HCT116 (cell line): ENCODE measurements at regions not wholly inside any gene's neighbourhood (a gene's known extent, or its start where the extent isn't known, plus 50 kb on each side); places are given as distances from the start of the nearest gene placed in this dataset.

Experiments used
- ATAC-seq: fragments of 200-7000 bp; cut with Tn5 transposase; 2 replicates; pipeline ENCODE4 v1.9.1; 2020; ENCODE audit warnings: mild to moderate bottlenecking, moderate library complexity
- BruUV-seq: library from RNA; stranded (reverse); fragments of 400-500 nt; replicated peaks from 2 replicates; lab custom pipeline; 2021; lab: Mats Ljungman, UMichigan
- CTCF ChIA-PET: fragments of 300-600 bp; sonication (Branson Sonifier 250); formaldehyde crosslinking; loops from one replicate; lab custom pipeline; 2021; ENCODE audit warnings: antibody characterized with exemption; lab: Charles Lee
- POLR2A ChIA-PET: fragments of 300-600, 350-600 bp; sonication (Branson Sonifier 250); formaldehyde crosslinking; loops from one replicate; lab custom pipeline; 2021; ENCODE audit warnings: antibody characterized with exemption; lab: Charles Lee
- RAD21 ChIA-PET, 2 experiments: fragments of 300-600 bp; sonication (Branson Sonifier 250); formaldehyde crosslinking; loops; one replicate each; lab custom pipeline; 2023; ENCODE audit warnings: low total read pairs in 2 of 2; ENCODE audit not compliant: uncharacterized antibody in 2 of 2, unreplicated experiment in 2 of 2, low non-redundant PET in 1 of 2; lab: Charles Lee
- DNase-seq: peaks from one replicate; pipeline ENCODE4 v3.0.0-alpha.2; 2010; ENCODE audit warnings: low read depth, low spot score
- H2AFZ ChIP-seq: fragments of 200-600 bp; shearing (Covaris generic), sonication (generic); 2 replicates; pipeline ENCODE4 v1.6.1; 2017; ENCODE audit warnings: low read depth, mixed run types, mixed read lengths, antibody characterized with exemption, low read length; ENCODE audit not compliant: poor library complexity, severe bottlenecking
- H3K27ac ChIP-seq: 2 replicates; pipeline ENCODE4 v1.5.1; 2012; ENCODE audit warnings: low read depth, low read length
- H3K27me3 ChIP-seq: fragments of 200-600 bp; sonication (generic); 2 replicates; pipeline ENCODE4 v1.6.1; 2016; ENCODE audit warnings: mixed run types, low read length, mixed read lengths; ENCODE audit not compliant: insufficient read depth
- H3K36me3 ChIP-seq, 2 experiments: fragments of 200-500 bp in 1 of 2; fragments of 200-600 bp in 1 of 2; sonication (Bioruptor generic) in 1 of 2; sonication (generic) in 1 of 2; 2 replicates each; pipeline versions ENCODE4 v1.5.1 to v1.6.1; 2014 to 2016; ENCODE audit warnings: low read length in 2 of 2, inconsistent platforms in 1 of 2, mixed read lengths in 1 of 2, mixed run types in 1 of 2; ENCODE audit not compliant: insufficient read depth in 2 of 2, control insufficient read depth in 1 of 2
- H3K4me1 ChIP-seq, 2 experiments: fragments of 200-600 bp in 1 of 2; sonication (generic) in 1 of 2; 2 replicates each; pipeline versions ENCODE4 v1.5.1 to v1.6.1; 2012 to 2017; ENCODE audit warnings: low read length in 2 of 2, inconsistent platforms in 1 of 2, mild to moderate bottlenecking in 1 of 2, mixed read lengths in 1 of 2, mixed run types in 1 of 2, moderate library complexity in 1 of 2; ENCODE audit not compliant: insufficient read depth in 2 of 2, control insufficient read depth in 1 of 2
- H3K4me2 ChIP-seq: fragments of 200-600 bp; sonication (generic); 2 replicates; pipeline ENCODE4 v1.6.1; 2017; ENCODE audit warnings: mixed run types, low read length, mixed read lengths
- H3K4me3 ChIP-seq, 2 experiments: fragments of 200-600 bp in 1 of 2; sonication (generic) in 1 of 2; replicated peaks in 1 of 2; 2 replicates each; pipeline ENCODE4 v1.5.1; 2011 to 2016; ENCODE audit warnings: low read length in 2 of 2, control low read depth in 1 of 2, low read depth in 1 of 2, mild to moderate bottlenecking in 1 of 2, mixed read lengths in 1 of 2, mixed run types in 1 of 2
- H3K79me2 ChIP-seq: fragments of 200-600 bp; sonication (generic); 2 replicates; pipeline ENCODE4 v1.6.1; 2017; ENCODE audit warnings: mild to moderate bottlenecking, mixed run types, low read length, moderate library complexity, mixed read lengths; ENCODE audit not compliant: insufficient read depth
- H3K9ac ChIP-seq: fragments of 200-600 bp; sonication (generic); 2 replicates; pipeline ENCODE4 v1.6.1; 2016; ENCODE audit warnings: low read length, mixed read lengths
- H3K9me2 ChIP-seq: fragments of 200-600 bp; sonication (generic), shearing (Covaris generic); 2 replicates; pipeline ENCODE4 v1.6.1; 2017; ENCODE audit warnings: mixed run types, mild to moderate bottlenecking, moderate library complexity; ENCODE audit not compliant: insufficient read depth
- H3K9me3 ChIP-seq, 2 experiments: fragments of 200-500 bp in 1 of 2; fragments of 200-600 bp in 1 of 2; sonication (Bioruptor generic) in 1 of 2; sonication (generic) in 1 of 2; 2 replicates each; pipeline ENCODE4 v1.6.1; 2014 to 2017; ENCODE audit warnings: low read length in 2 of 2, mixed read lengths in 2 of 2, inconsistent platforms in 1 of 2, low read depth in 1 of 2, mild to moderate bottlenecking in 1 of 2, mixed run types in 1 of 2, moderate library complexity in 1 of 2; ENCODE audit not compliant: control insufficient read depth in 1 of 2, insufficient read depth in 1 of 2
- H4K20me1 ChIP-seq: fragments of 200-600 bp; sonication (generic), shearing (Covaris generic); 2 replicates; pipeline ENCODE4 v1.6.1; 2017; ENCODE audit warnings: mixed run types, mild to moderate bottlenecking, moderate library complexity; ENCODE audit not compliant: insufficient read depth
- CEBPB ChIP-seq: IDR thresholded peaks from 2 replicates; pipeline ENCODE4 v1.6.1; 2012; ENCODE audit warnings: low read depth
- EZH2phosphoT487 ChIP-seq: fragments of 200-600 bp; IDR thresholded peaks from 2 replicates; pipeline ENCODE4 v1.6.1; 2018; ENCODE audit warnings: antibody characterized with exemption, borderline replicate concordance
- FOSL1 ChIP-seq: IDR thresholded peaks from 2 replicates; pipeline ENCODE4 v1.6.1; 2012; ENCODE audit warnings: low read depth
- POLR2A ChIP-seq: IDR thresholded peaks from 2 replicates; pipeline ENCODE4 v1.7.0; 2011; ENCODE audit warnings: borderline replicate concordance; ENCODE audit not compliant: insufficient read depth, insufficient read length; ENCODE audit errors: extremely low read depth
- RAD21 ChIP-seq: IDR thresholded peaks from 2 replicates; pipeline ENCODE4 v1.6.1; 2012; ENCODE audit warnings: low read depth, mild to moderate bottlenecking
- SIN3A ChIP-seq: IDR thresholded peaks from 2 replicates; pipeline ENCODE4 v1.6.1; 2012; ENCODE audit warnings: low read depth
- SP1 ChIP-seq: IDR thresholded peaks from 2 replicates; pipeline ENCODE4 v1.6.1; 2012; ENCODE audit warnings: low read depth
- TCF7L2 ChIP-seq: IDR thresholded peaks from 2 replicates; pipeline ENCODE4 v1.7.0; 2011; ENCODE audit warnings: borderline replicate concordance, inconsistent platforms; ENCODE audit not compliant: insufficient read depth, insufficient read length; ENCODE audit errors: extremely low read depth
- YY1 ChIP-seq: IDR thresholded peaks from 2 replicates; pipeline ENCODE4 v1.6.1; 2011; ENCODE audit warnings: low read length, low read depth, moderate library complexity, mild to moderate bottlenecking; ENCODE audit not compliant: insufficient replicate concordance; ENCODE audit errors: extremely low read depth
- ZFX ChIP-seq: fragments of 450-650 bp; IDR thresholded peaks from 2 replicates; pipeline ENCODE4 v1.6.1; 2017
- ZNF274 ChIP-seq: fragments of 200-500 bp; sonication (Bioruptor generic); IDR thresholded peaks from 2 replicates; pipeline ENCODE4 v1.6.1; 2014; ENCODE audit warnings: mild to moderate bottlenecking, low read depth, low read length, inconsistent platforms
- intact Hi-C: fragments of 100-400 bp; cut with micrococcal nuclease; formaldehyde crosslinking; loops from 2 replicates; pipeline ENCODE4 v1.10.0; 2022
- TF ChIP-seq, protein P1 (sequence below): IDR thresholded peaks from 2 replicates; pipeline ENCODE4 v1.6.1; 2012; ENCODE audit warnings: low read depth
- TF ChIP-seq, protein P2 (sequence below): IDR thresholded peaks from 2 replicates; pipeline ENCODE4 v1.6.1; 2012
- TF ChIP-seq, protein P3 (sequence below): IDR thresholded peaks from 2 replicates; pipeline ENCODE4 v1.6.1; 2012

DNA sequence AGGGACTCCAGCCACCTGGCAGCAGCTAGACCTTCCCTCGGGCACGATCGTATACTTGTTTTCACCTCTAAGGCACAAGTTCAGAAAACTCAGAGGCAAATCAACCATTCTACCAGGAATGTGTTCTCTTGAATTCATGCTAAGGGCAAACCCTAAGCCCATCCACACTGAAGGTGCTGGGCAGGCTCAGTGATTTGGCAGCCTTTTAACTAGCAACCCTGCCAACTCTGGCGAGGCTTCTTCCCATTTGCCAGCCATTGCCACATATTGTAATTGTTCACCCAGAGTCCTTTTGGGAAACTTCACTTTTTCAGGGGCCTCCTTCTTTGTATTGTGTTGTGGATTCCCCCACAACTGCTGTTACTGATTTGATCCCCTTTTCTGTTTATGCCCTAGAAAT lies 298.6 kb upstream of the LDB2 start:
- TF ChIP-seq ZNF274 (no peak), ZFX (no peak), CEBPB (no peak), EZH2phosphoT487 (no peak), TCF7L2 (no peak), YY1 (no peak), SP1 (no peak), POLR2A (no peak), RAD21 (no peak), SIN3A (no peak), FOSL1 (no peak)
- TF ChIP-seq, protein P1, sequence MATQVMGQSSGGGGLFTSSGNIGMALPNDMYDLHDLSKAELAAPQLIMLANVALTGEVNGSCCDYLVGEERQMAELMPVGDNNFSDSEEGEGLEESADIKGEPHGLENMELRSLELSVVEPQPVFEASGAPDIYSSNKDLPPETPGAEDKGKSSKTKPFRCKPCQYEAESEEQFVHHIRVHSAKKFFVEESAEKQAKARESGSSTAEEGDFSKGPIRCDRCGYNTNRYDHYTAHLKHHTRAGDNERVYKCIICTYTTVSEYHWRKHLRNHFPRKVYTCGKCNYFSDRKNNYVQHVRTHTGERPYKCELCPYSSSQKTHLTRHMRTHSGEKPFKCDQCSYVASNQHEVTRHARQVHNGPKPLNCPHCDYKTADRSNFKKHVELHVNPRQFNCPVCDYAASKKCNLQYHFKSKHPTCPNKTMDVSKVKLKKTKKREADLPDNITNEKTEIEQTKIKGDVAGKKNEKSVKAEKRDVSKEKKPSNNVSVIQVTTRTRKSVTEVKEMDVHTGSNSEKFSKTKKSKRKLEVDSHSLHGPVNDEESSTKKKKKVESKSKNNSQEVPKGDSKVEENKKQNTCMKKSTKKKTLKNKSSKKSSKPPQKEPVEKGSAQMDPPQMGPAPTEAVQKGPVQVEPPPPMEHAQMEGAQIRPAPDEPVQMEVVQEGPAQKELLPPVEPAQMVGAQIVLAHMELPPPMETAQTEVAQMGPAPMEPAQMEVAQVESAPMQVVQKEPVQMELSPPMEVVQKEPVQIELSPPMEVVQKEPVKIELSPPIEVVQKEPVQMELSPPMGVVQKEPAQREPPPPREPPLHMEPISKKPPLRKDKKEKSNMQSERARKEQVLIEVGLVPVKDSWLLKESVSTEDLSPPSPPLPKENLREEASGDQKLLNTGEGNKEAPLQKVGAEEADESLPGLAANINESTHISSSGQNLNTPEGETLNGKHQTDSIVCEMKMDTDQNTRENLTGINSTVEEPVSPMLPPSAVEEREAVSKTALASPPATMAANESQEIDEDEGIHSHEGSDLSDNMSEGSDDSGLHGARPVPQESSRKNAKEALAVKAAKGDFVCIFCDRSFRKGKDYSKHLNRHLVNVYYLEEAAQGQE, result no peak
- TF ChIP-seq, protein P2, sequence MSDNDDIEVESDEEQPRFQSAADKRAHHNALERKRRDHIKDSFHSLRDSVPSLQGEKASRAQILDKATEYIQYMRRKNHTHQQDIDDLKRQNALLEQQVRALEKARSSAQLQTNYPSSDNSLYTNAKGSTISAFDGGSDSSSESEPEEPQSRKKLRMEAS, result no peak
- TF ChIP-seq, protein P3, sequence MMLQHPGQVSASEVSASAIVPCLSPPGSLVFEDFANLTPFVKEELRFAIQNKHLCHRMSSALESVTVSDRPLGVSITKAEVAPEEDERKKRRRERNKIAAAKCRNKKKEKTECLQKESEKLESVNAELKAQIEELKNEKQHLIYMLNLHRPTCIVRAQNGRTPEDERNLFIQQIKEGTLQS, result no peak
- no peaks in the 10 kb centered on the region for H3K9me3 ChIP-seq
- H3K27me3 ChIP-seq, result peaks cover 7% of the 10 kb centered on the region; the same call in 1 of the 2 replicates
- no peaks in the 10 kb centered on the region for H3K79me2 ChIP-seq
- RAD21 ChIA-PET, result no interaction called here
- no peak overlapping the region for H3K4me2 ChIP-seq
- BruUV-seq, result no TSS peak
- no peak overlapping the region for H3K9ac ChIP-seq
- no peaks in the 10 kb centered on the region for H3K36me3 ChIP-seq
- H3K4me3 ChIP-seq, result no peak overlapping the region
- H2AFZ ChIP-seq, result no peak overlapping the region
- POLR2A ChIA-PET, result no interaction called here
- intact Hi-C loops, result no loop called here
- no peak overlapping the region for H3K27ac ChIP-seq
- DNase-seq (no peak), ATAC-seq (no peak)
- H4K20me1 ChIP-seq, result no peaks in the 10 kb centered on the region; the same call in 1 of the 2 replicates
- no peaks in the 10 kb centered on the region for H3K9me2 ChIP-seq
- H3K4me1 ChIP-seq, result peaks cover 0 to 10% of the 10 kb centered on the region in 2 experiments; a peak in 2 of 4 replicates
- CTCF ChIA-PET, result no interaction called here
